Heart left ventricle (tissue), 13 donors: ENCODE measurements at regions not wholly inside any gene's neighbourhood (a gene's known extent, or its start where the extent isn't known, plus 50 kb on each side); places are given as distances from the start of the nearest gene placed in this dataset.

Source experiments
- POLR2A ChIP-seq, 2 donors: fragments of 450-650 bp; IDR thresholded peaks; one replicate each; pipeline ENCODE4 v1.6.1; 2017; ENCODE audit warnings: antibody characterized with exemption in 2 of 2, mild to moderate bottlenecking in 2 of 2, moderate library complexity in 2 of 2
- TF ChIP-seq, protein P1 (sequence below), 12 donors: fragments of 200-600 bp; sonication (generic) in 4 of 12; IDR thresholded peaks; one replicate each; pipeline versions ENCODE4 v1.5.0 to v1.8.0; 2018 to 2022; ENCODE audit warnings: antibody characterized with exemption in 12 of 12, mild to moderate bottlenecking in 5 of 12
- donor health status: ischemic (EF 13 %, LVEDD 7.1; RV severe dilation, severe dysfunction).
- donor health status: DM: no; HTN: yes; CAD: no.
- donor health status: DM: no; HTN: no; CAD: no.
- donor health status: ischemic (EF 25% LVEDD 6.9; RV normal size, moderate dysfunction).
- donor health status: ischemic (EF 25% LVEDD 5.7; RV mildly dilated, moderate dysfunction).
- donor health status: ischemic (EF 35%, LVEDD 5.7; RV mildly dilated, moderate dysfunction).
- donor health status: nonischemic (EF 11% LVEDD 7.7; RV severe dilation, severe dysfunction).
- donor health status: DM: yes; HTN: yes; CAD: no.
- donor health status: PGD.
- donor health status: ischemic (EF 29% LVEDD 5.4; RV normal size, mild dysfunction).
- donor health status: nonischemic (EF 23%, LVEDD 6.1; RV moderate dilation, normal function).

DNA sequence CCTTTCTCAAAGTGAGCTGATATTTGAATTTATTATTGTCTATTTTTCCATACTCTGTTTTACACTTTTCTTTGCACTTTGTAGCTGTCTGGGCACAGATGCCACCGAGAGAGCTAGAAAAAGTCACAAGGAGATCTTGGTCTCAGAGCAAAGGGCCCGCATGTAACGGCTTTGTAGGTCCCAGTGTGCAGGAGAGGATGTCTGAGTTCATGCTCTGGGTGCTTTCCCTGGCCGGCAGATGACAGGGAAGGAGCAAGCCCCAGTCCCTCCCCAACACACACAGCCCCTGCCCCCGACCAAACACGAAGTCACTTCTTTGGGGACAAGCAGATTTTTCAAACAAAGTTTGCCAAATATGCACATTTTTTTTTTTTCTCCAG, 55.8 kb downstream of the SMIM38 start:
- TF ChIP-seq, protein P1, sequence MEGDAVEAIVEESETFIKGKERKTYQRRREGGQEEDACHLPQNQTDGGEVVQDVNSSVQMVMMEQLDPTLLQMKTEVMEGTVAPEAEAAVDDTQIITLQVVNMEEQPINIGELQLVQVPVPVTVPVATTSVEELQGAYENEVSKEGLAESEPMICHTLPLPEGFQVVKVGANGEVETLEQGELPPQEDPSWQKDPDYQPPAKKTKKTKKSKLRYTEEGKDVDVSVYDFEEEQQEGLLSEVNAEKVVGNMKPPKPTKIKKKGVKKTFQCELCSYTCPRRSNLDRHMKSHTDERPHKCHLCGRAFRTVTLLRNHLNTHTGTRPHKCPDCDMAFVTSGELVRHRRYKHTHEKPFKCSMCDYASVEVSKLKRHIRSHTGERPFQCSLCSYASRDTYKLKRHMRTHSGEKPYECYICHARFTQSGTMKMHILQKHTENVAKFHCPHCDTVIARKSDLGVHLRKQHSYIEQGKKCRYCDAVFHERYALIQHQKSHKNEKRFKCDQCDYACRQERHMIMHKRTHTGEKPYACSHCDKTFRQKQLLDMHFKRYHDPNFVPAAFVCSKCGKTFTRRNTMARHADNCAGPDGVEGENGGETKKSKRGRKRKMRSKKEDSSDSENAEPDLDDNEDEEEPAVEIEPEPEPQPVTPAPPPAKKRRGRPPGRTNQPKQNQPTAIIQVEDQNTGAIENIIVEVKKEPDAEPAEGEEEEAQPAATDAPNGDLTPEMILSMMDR (IDR thresholded peaks at IDR 0.05) = no peak
- no peak for TF ChIP-seq POLR2A (IDR thresholded peaks at IDR 0.05)
